Mammary epithelial cell (primary cell): ENCODE measurements at regions not wholly inside any gene's neighbourhood (a gene's known extent, or its start where the extent isn't known, plus 50 kb on each side); places are given as distances from the start of the nearest gene placed in this dataset.

Source experiments
- CTCF ChIP-seq, 2 donors: IDR thresholded peaks in 1 of 2; conservative IDR thresholded peaks in 1 of 2; 2 replicates each; pipeline ENCODE4 v1.5.1; 2011 to 2012; ENCODE audit warnings: inconsistent platforms in 2 of 2, low read length in 2 of 2, mild to moderate bottlenecking in 2 of 2, control low read depth in 1 of 2, low read depth in 1 of 2; ENCODE audit not compliant: insufficient read depth in 1 of 2; ENCODE audit errors: extremely low read depth in 1 of 2
- EZH2 ChIP-seq: IDR thresholded peaks from 2 replicates; pipeline ENCODE4 v1.6.1; 2012; ENCODE audit warnings: low read length, inconsistent platforms, borderline replicate concordance

- TF ChIP-seq CTCF (conservative IDR thresholded peaks at IDR 0.05 in 1 of 2, IDR thresholded peaks at IDR 0.05 in 1 of 2; ENCODE audit: extremely low read depth in 1 of 2, insufficient read depth in 1 of 2, low read depth in 1 of 2, low read length in 2 of 2) (no peak), EZH2 (no peak)
Measured at GRCh38 chr4:14742054-14742453, 260.2 kb upstream of the CPEB2 start.
